ENCODE measurements at regions not wholly inside any gene's neighbourhood (a gene's known extent, or its start where the extent isn't known, plus 50 kb on each side); places are given as distances from the start of the nearest gene placed in this dataset.

DNA sequence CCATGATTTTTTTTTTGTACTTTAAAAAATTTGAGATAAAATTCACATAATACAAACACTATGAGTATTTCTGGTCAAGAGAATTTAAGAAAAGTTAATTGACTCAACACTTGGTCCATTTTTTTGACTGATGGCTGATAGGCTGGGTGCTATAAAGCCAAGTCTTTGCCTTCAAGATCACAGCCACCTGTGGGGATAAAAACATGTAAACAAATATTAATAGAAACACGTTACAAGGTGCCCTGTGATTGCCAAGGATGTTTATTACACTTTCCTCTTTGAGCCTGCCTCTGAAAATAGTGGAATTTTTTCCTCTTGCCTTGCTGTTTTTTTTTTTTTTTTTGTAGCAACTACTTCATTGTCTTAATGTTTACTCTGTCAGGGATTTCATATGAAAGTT lies 63.3 kb downstream of the FHIP1A start:
- TF ChIP-seq, protein P1, sequence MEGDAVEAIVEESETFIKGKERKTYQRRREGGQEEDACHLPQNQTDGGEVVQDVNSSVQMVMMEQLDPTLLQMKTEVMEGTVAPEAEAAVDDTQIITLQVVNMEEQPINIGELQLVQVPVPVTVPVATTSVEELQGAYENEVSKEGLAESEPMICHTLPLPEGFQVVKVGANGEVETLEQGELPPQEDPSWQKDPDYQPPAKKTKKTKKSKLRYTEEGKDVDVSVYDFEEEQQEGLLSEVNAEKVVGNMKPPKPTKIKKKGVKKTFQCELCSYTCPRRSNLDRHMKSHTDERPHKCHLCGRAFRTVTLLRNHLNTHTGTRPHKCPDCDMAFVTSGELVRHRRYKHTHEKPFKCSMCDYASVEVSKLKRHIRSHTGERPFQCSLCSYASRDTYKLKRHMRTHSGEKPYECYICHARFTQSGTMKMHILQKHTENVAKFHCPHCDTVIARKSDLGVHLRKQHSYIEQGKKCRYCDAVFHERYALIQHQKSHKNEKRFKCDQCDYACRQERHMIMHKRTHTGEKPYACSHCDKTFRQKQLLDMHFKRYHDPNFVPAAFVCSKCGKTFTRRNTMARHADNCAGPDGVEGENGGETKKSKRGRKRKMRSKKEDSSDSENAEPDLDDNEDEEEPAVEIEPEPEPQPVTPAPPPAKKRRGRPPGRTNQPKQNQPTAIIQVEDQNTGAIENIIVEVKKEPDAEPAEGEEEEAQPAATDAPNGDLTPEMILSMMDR (IDR thresholded peaks at IDR 0.05), result no peak
- TF ChIP-seq POLR2A (IDR thresholded peaks at IDR 0.05; ENCODE audit: low read depth) (no peak), POLR2AphosphoS5 (IDR thresholded peaks at IDR 0.05) (no peak)

Data from esophagus muscularis mucosa (tissue), 3 donors.